Right renal cortex interstitium (tissue), 3 donors: ENCODE measurements at regions not wholly inside any gene's neighbourhood (a gene's known extent, or its start where the extent isn't known, plus 50 kb on each side); places are given as distances from the start of the nearest gene placed in this dataset.
"Not testable (repeated sequence)": the region's sequence is repeated elsewhere in the genome, so short reads cannot be mapped to it uniquely, and the experiment has no call there.

Experiments used
- DNase-seq, 3 donors: peaks; one replicate each; pipeline ENCODE4 v3.0.0-alpha.2; 2013; ENCODE audit warnings: low read depth in 3 of 3, low spot score in 2 of 3

GRCh38 chr2:146597291-146597690 lies 1247.5 kb upstream of the ACVR2A start:
- no peak for DNase-seq

- DNase-seq: no peak
Observed at GRCh38 chr2:146591908-146592307, 1252.9 kb upstream of the ACVR2A start.

- DNase-seq: no peak
Observed at GRCh38 chr2:146587291-146587713, 1257.5 kb upstream of the ACVR2A start.

GRCh38 chr2:146584316-146584715 lies 1260.5 kb upstream of the ACVR2A start:
- DNase-seq: no peak

GRCh38 chr2:146579147-146579930 lies 1265.5 kb upstream of the ACVR2A start:
- no peak for DNase-seq

GRCh38 chr2:146576339-146577111 lies 1268.3 kb upstream of the ACVR2A start:
- no peak for DNase-seq

- DNase-seq: no peak
Observed at GRCh38 chr2:146572598-146572997, 1272.2 kb upstream of the ACVR2A start.

- no peak for DNase-seq
Observed at GRCh38 chr2:146561996-146562395, 1282.8 kb upstream of the ACVR2A start.

- DNase-seq: no peak
Observed at GRCh38 chr2:146547236-146547635, 1297.6 kb upstream of the ACVR2A start.

GRCh38 chr2:146544701-146545100 lies 1300.1 kb upstream of the ACVR2A start:
- DNase-seq: no peak

- DNase-seq: no peak
Observed at GRCh38 chr2:146541896-146542295, 1302.9 kb upstream of the ACVR2A start.

- no peak for DNase-seq
Observed at GRCh38 chr2:146540271-146540932, 1304.4 kb upstream of the ACVR2A start.

GRCh38 chr2:146539739-146540138 lies 1305.1 kb upstream of the ACVR2A start:
- not testable (repeated sequence) for DNase-seq

GRCh38 chr2:146537477-146537876 lies 1307.4 kb upstream of the ACVR2A start:
- no peak for DNase-seq

GRCh38 chr2:146532509-146533147 lies 1312.2 kb upstream of the ACVR2A start:
- DNase-seq: no peak

- DNase-seq: no peak
Observed at GRCh38 chr2:146532009-146532408, 1312.8 kb upstream of the ACVR2A start.

- DNase-seq: no peak
Observed at GRCh38 chr2:146530886-146531285, 1313.9 kb upstream of the ACVR2A start.

- DNase-seq: no peak
Observed at GRCh38 chr2:146527166-146527565, 1317.7 kb upstream of the ACVR2A start.

GRCh38 chr2:146523196-146523595 lies 1321.6 kb upstream of the ACVR2A start:
- DNase-seq: no peak

- no peak for DNase-seq
Observed at GRCh38 chr2:146506851-146507250, 1338.0 kb upstream of the ACVR2A start.

- no peak for DNase-seq
Observed at GRCh38 chr2:146503366-146503765, 1341.5 kb upstream of the ACVR2A start.
